H1 (cell line): ENCODE measurements at regions not wholly inside any gene's neighbourhood (a gene's known extent, or its start where the extent isn't known, plus 50 kb on each side); places are given as distances from the start of the nearest gene placed in this dataset.
A peak's percentile ranks its signal among the peaks of the same experiment; 100 is the strongest.

ENCODE experiments used
- CTCF ChIA-PET: fragments of 300-600 bp; sonication (Branson Sonifier 250); formaldehyde crosslinking; loops from one replicate; lab custom pipeline; 2021; ENCODE audit not compliant: partially characterized antibody; lab: Charles Lee
- POLR2A ChIA-PET: fragments of 300-600 bp; sonication (Branson Sonifier 250); formaldehyde crosslinking; loops from one replicate; lab custom pipeline; 2021; ENCODE audit warnings: inconsistent platforms; ENCODE audit not compliant: partially characterized antibody; lab: Charles Lee
- DNase-seq, 2 experiments: peaks; one replicate each; pipeline versions ENCODE4 v3.0.0 to v3.0.0-alpha.2; 2010 to 2022; ENCODE audit warnings: low spot score in 2 of 2, low read depth in 1 of 2, mixed read lengths in 1 of 2
- FAIRE-seq: peaks from 2 replicates; lab custom pipeline; 2011; peaks lifted over from hg19 to GRCh38; lab: Jason Lieb, UNC
- H2AFZ ChIP-seq: 2 replicates; pipeline ENCODE4 v1.8.1; 2012; ENCODE audit warnings: low read length, inconsistent platforms
- H2AK5ac ChIP-seq: 2 replicates; pipeline ENCODE4 v1.6.1; 2013; ENCODE audit warnings: low read depth, low read length
- H2BK120ac ChIP-seq: replicated peaks from 2 replicates; pipeline ENCODE3; 2013; ENCODE audit warnings: low read depth, low read length, inconsistent platforms
- H2BK12ac ChIP-seq: 2 replicates; pipeline ENCODE4 v1.6.1; 2013; ENCODE audit warnings: low read depth, low read length
- H2BK15ac ChIP-seq: 2 replicates; pipeline ENCODE4 v1.6.1; 2013; ENCODE audit warnings: low read length
- H2BK20ac ChIP-seq: 2 replicates; pipeline ENCODE4 v1.6.1; 2013; ENCODE audit warnings: low read length
- H2BK5ac ChIP-seq: 2 replicates; pipeline ENCODE4 v1.6.1; 2013; ENCODE audit warnings: low read depth, low read length
- H3K14ac ChIP-seq: 2 replicates; pipeline ENCODE4 v1.6.1; 2013; ENCODE audit warnings: inconsistent platforms; ENCODE audit not compliant: insufficient read length
- H3K18ac ChIP-seq: 2 replicates; pipeline ENCODE4 v1.6.1; 2013; ENCODE audit warnings: low read length; ENCODE audit errors: extremely low read depth
- H3K23ac ChIP-seq: 2 replicates; pipeline ENCODE4 v1.6.1; 2013; ENCODE audit warnings: inconsistent platforms; ENCODE audit not compliant: insufficient read length
- H3K23me2 ChIP-seq: 2 replicates; pipeline ENCODE4 v1.6.1; 2013; ENCODE audit warnings: low read depth, low read length
- H3K27ac ChIP-seq: 2 replicates; pipeline ENCODE4 v1.6.1; 2011; ENCODE audit warnings: low read depth, low read length, inconsistent platforms
- H3K27me3 ChIP-seq, 4 experiments: replicated peaks in 1 of 4; 1 replicate in 1 of 4; 2 replicates in 3 of 4; pipeline versions ENCODE4 v1.6.1 to v1.8.1; 2011 to 2013; ENCODE audit warnings: low read length in 3 of 4, mild to moderate bottlenecking in 3 of 4, inconsistent platforms in 2 of 4, mixed read lengths in 2 of 4, moderate library complexity in 1 of 4; ENCODE audit not compliant: control insufficient read depth in 3 of 4, insufficient read depth in 3 of 4; ENCODE audit errors: extremely low read depth in 1 of 4
- H3K36me3 ChIP-seq, 4 experiments: 2 replicates each; pipeline versions ENCODE4 v1.6.1 to v1.8.1; 2011 to 2013; ENCODE audit warnings: mild to moderate bottlenecking in 4 of 4, low read length in 3 of 4, moderate library complexity in 2 of 4, control low read depth in 1 of 4, inconsistent platforms in 1 of 4; ENCODE audit not compliant: insufficient read depth in 4 of 4, control insufficient read depth in 2 of 4
- H3K4ac ChIP-seq: replicated peaks from 2 replicates; pipeline ENCODE3; 2013; ENCODE audit warnings: low read length, low read depth, mixed read lengths, inconsistent platforms; ENCODE audit not compliant: insufficient read length
- H3K4me1 ChIP-seq, 4 experiments: replicated peaks in 1 of 4; 1 replicate in 1 of 4; 2 replicates in 3 of 4; pipeline versions ENCODE4 v1.6.1 to v1.8.1; 2011 to 2013; ENCODE audit warnings: low read length in 3 of 4, inconsistent platforms in 2 of 4, mixed read lengths in 1 of 4; ENCODE audit not compliant: insufficient read depth in 4 of 4, control insufficient read depth in 3 of 4
- H3K4me2 ChIP-seq, 2 experiments: 2 replicates each; pipeline versions ENCODE4 v1.6.1 to v1.8.1; 2011 to 2013; ENCODE audit warnings: low read depth in 2 of 2, low read length in 2 of 2, control low read depth in 1 of 2, inconsistent platforms in 1 of 2, mild to moderate bottlenecking in 1 of 2; ENCODE audit not compliant: insufficient read depth in 1 of 2
- H3K4me3 ChIP-seq, 4 experiments: fragments of 200-600, 300-600 bp in 1 of 4; sonication (generic), shearing (Covaris generic), sonication (Bioruptor Twin) in 1 of 4; 2 replicates each; pipeline versions ENCODE4 v1.5.1 to v1.8.1; 2011 to 2016; ENCODE audit warnings: low read length in 4 of 4, low read depth in 3 of 4, control low read depth in 2 of 4, inconsistent platforms in 2 of 4, mild to moderate bottlenecking in 2 of 4, mixed read lengths in 1 of 4, moderate library complexity in 1 of 4; ENCODE audit not compliant: insufficient read depth in 2 of 4; ENCODE audit errors: extremely low read depth in 1 of 4
- H3K56ac ChIP-seq: replicated peaks from 2 replicates; pipeline ENCODE3; 2013; ENCODE audit warnings: low read depth, mild to moderate bottlenecking, mixed read lengths, low read length, inconsistent platforms; ENCODE audit not compliant: insufficient read length
- H3K79me1 ChIP-seq: 2 replicates; pipeline ENCODE4 v1.6.1; 2013; ENCODE audit warnings: low read depth, low read length, control low read depth
- H3K79me2 ChIP-seq, 2 experiments: 2 replicates each; pipeline versions ENCODE4 v1.6.1 to v1.8.1; 2012 to 2013; ENCODE audit warnings: low read length in 2 of 2, mild to moderate bottlenecking in 2 of 2, inconsistent platforms in 1 of 2; ENCODE audit not compliant: insufficient read depth in 2 of 2, control insufficient read depth in 1 of 2
- H3K9ac ChIP-seq, 4 experiments: replicated peaks in 1 of 4; 1 replicate in 1 of 4; 2 replicates in 3 of 4; pipeline versions ENCODE4 v1.6.1 to v1.8.1; 2011 to 2013; ENCODE audit warnings: low read depth in 3 of 4, low read length in 3 of 4, control low read depth in 2 of 4, mild to moderate bottlenecking in 2 of 4, moderate library complexity in 2 of 4, inconsistent platforms in 1 of 4; ENCODE audit errors: extremely low read depth in 1 of 4
- H3K9me3 ChIP-seq, 2 experiments: 2 replicates each; pipeline versions ENCODE4 v1.6.1 to v1.8.1; 2012 to 2013; ENCODE audit warnings: mild to moderate bottlenecking in 2 of 2, moderate library complexity in 2 of 2, control low read depth in 1 of 2, inconsistent platforms in 1 of 2, low read depth in 1 of 2, low read length in 1 of 2, mixed read lengths in 1 of 2; ENCODE audit not compliant: insufficient read depth in 2 of 2
- H4K20me1 ChIP-seq, 2 experiments: replicated peaks in 1 of 2; 2 replicates each; pipeline versions ENCODE3 to v1.8.1; 2011 to 2013; ENCODE audit warnings: inconsistent platforms in 2 of 2, low read length in 2 of 2, mild to moderate bottlenecking in 1 of 2; ENCODE audit not compliant: insufficient read depth in 2 of 2, control insufficient read depth in 1 of 2
- H4K5ac ChIP-seq: 2 replicates; pipeline ENCODE4 v1.6.1; 2013; ENCODE audit warnings: low read length, low read depth, mixed read lengths, inconsistent platforms; ENCODE audit not compliant: insufficient read length
- H4K8ac ChIP-seq: 2 replicates; pipeline ENCODE4 v1.8.0; 2013; ENCODE audit warnings: mild to moderate bottlenecking, moderate library complexity, low read length, inconsistent platforms; ENCODE audit not compliant: insufficient read depth; ENCODE audit errors: extremely low read depth
- H4K91ac ChIP-seq: replicated peaks from 2 replicates; pipeline ENCODE3; 2013; ENCODE audit warnings: low read length, mixed read lengths, inconsistent platforms; ENCODE audit not compliant: insufficient read length
- CTCF ChIP-seq, 3 experiments: IDR thresholded peaks; 1 replicate in 2 of 3; 2 replicates in 1 of 3; pipeline versions ENCODE4 v1.5.1 to v1.6.1; 2011; ENCODE audit warnings: low read length in 3 of 3, mild to moderate bottlenecking in 3 of 3, inconsistent platforms in 2 of 3, low read depth in 1 of 3, moderate library complexity in 1 of 3; ENCODE audit not compliant: insufficient read depth in 1 of 3; ENCODE audit errors: control extremely low read depth in 1 of 3
- JUND ChIP-seq: IDR thresholded peaks from 2 replicates; pipeline ENCODE4 v1.6.1; 2011; ENCODE audit warnings: mild to moderate bottlenecking, improper control_type of control experiment, low read length
- PHF8 ChIP-seq: fragments of 200-600 bp; sonication (generic); conservative IDR thresholded peaks from 2 replicates; pipeline ENCODE4 v1.7.1; 2012; ENCODE audit warnings: low read depth, mild to moderate bottlenecking, inconsistent platforms, low read length, moderate library complexity
- RAD21 ChIP-seq, 2 experiments: IDR thresholded peaks in 1 of 2; conservative IDR thresholded peaks in 1 of 2; 2 replicates each; pipeline ENCODE4 v1.6.1; 2011; ENCODE audit warnings: low read depth in 2 of 2, low read length in 2 of 2, improper control_type of control experiment in 1 of 2, inconsistent platforms in 1 of 2, mild to moderate bottlenecking in 1 of 2, moderate library complexity in 1 of 2
- RBBP5 ChIP-seq: IDR thresholded peaks from 2 replicates; pipeline ENCODE4 v1.7.1; 2012; ENCODE audit warnings: low read depth, mild to moderate bottlenecking, inconsistent platforms, low read length, moderate library complexity, borderline replicate concordance
- SIRT6 ChIP-seq: IDR thresholded peaks from one replicate; pipeline ENCODE4 v1.7.1; 2012; ENCODE audit warnings: low read length, inconsistent platforms
- WGBS, 2 experiments: shearing (Covaris generic) in 1 of 2; methylation state at CpG; one replicate each; pipeline versions ENCODE4 v1.1.6 to v1.1.7; 2013 to 2015; ENCODE audit warnings: low lambda C conversion rate in 2 of 2, mixed read lengths in 2 of 2, inconsistent platforms in 1 of 2, low coverage in 1 of 2, missing lambda C conversion rate in 1 of 2; ENCODE audit not compliant: insufficient replicate concordance in 2 of 2, insufficient coverage in 1 of 2, insufficient read length in 1 of 2; ENCODE audit errors: extremely low coverage in 1 of 2, missing lambda C conversion rate in 1 of 2; 5-methylcytosine and 5-hydroxymethylcytosine counted together

GRCh38 chr5:105868038-105868780 is 1802.5 kb downstream of the EFNA5 start:
- Histone ChIP-seq H3K36me3 (no peaks in the 10 kb centered on the region), H3K27ac (no peak overlapping the region), H2BK120ac (no peak overlapping the region), H3K4me2 (no peak overlapping the region), H4K5ac (no peak overlapping the region), H3K23me2 (no peaks in the 10 kb centered on the region), H2AFZ (no peak overlapping the region), H3K23ac (no peak overlapping the region), H2BK5ac (no peak overlapping the region), H3K4me3 (no peak overlapping the region), H3K79me1 (no peaks in the 10 kb centered on the region), H3K9me3 (0 out of 4 replicates have a peak, but pooled peaks cover 0 to 2% of the 10 kb centered on the region in 2 experiments), H4K8ac (no peak overlapping the region), H3K9ac (no peak overlapping the region), H3K79me2 (no peaks in the 10 kb centered on the region), H2BK15ac (no peak overlapping the region), H3K14ac (no peak overlapping the region), H2BK12ac (no peak overlapping the region), H3K4ac (no peak overlapping the region), H4K20me1 (no peaks in the 10 kb centered on the region), H3K4me1 (no peaks in the 10 kb centered on the region), H3K18ac (no peak overlapping the region), H4K91ac (no peak overlapping the region), H2AK5ac (no peak overlapping the region), H3K56ac (no peak overlapping the region), H2BK20ac (no peak overlapping the region), H3K27me3 (no peaks in the 10 kb centered on the region)
- TF ChIP-seq RBBP5 (no peak), RAD21 (IDR thresholded peaks at IDR 0.05 in 1 of 2, conservative IDR thresholded peaks at IDR 0.05 in 1 of 2; ENCODE audit: low read depth in 2 of 2, low read length in 2 of 2) (peak in 1 of 2 experiments; percentile 25; a peak in 3 of 4 replicates), CTCF (IDR thresholded peaks at IDR 0.05; ENCODE audit: control extremely low read depth in 1 of 3, insufficient read depth in 1 of 3, low read depth in 1 of 3, low read length in 3 of 3) (peak in 1 of 3 experiments; percentile 30; a peak in 1 of 4 replicates), SIRT6 (no peak), JUND (no peak), PHF8 (no peak)
- WGBS, 2 experiments: 60% methylated on average over 1 of the region's 1 CpG; no CpG with 5 or more reads in 1 of the 2 experiments
- POLR2A ChIA-PET: no interaction called here
- DNase-seq (no peak), FAIRE-seq (no peak)
- CTCF ChIA-PET: interaction anchor here (1.1 to 2.2 kb wide), 3 partner anchors 9 to 26 kb away, joined by 3 to 15 read pairs (median 3); no protein-coding TSS in a partner anchor
